NCI-H748 (cell line): ENCODE measurements at regions not wholly inside any gene's neighbourhood (a gene's known extent, or its start where the extent isn't known, plus 50 kb on each side); places are given as distances from the start of the nearest gene placed in this dataset.

ENCODE experiments used
- DNase-seq: peaks from one replicate; lab custom pipeline; 2025; ENCODE audit not compliant: unreplicated experiment; lab: John Stamatoyannopoulos, UW

DNA sequence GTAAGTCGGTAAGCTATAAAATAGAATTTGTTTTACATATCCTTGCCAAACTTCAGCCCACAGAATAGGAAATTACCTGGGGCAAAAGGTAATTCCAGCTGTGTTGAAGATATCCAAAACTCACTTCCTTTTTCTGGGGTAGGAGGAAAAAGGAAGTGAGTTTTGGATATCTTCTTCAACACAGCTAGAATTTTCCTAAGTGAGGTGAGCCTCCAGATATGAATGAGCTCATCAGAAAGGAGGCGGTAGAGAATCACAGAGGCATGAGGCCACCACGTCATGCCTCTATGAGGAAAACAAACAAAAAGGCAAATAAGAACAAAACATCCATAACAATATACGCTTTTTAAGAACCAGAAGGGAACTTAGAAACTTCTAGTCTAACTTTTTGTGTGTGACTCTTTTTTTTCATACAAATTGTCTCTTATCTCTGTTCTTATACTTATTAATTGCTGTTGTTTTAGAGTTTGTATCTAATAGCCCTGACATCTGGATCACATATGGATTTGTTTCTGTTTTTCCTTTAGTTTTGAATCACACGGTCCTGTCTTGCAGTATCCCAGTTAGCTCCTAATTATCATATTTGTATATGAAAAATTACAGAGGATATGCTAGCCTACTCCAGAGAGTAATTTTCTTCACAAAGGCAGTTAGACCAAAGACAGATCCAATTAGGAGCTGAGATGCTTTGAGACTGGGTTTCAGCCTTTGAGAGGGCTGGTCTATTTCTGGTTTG is 104.5 kb downstream of the RBM43 start:
- no peak for DNase-seq

DNA sequence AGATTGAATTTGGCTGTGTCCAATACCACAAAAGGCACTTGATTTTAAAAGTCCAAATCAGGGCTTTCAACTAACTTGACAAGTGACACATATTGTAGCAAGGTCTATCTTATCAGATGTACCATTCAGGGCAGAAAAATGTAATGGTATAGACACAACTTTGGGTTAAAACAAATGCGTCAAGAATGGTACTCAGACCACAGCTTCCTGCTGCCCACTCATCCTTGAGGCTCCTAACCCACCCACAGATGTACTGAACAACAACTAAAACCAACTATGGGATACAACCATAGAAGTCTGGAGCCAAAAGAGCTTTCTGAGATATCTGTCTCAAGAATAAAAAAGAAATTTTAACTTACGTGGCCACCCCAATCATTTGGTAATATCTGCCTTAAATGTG is 105.2 kb downstream of the RBM43 start:
- DNase-seq = no peak

DNA sequence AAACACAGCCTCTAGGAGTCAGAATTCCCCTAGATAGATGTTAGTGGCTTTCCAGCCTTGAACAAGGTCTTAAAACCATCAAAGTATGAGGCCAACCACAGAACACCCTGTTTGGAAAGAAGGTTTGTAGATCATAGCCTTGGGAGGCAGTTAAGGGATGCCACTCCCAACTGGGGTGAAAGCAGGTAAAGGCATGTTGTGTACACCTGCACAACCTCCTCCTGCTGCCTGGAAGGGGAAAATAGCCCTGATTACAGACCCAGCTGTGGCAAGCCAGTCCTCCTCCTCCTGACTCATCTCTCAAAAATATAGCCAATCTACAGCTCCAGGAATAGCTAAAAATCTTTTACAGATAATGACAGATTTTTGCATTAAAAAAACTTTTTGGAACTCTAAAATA is 108.1 kb downstream of the RBM43 start:
- DNase-seq = no peak

DNA sequence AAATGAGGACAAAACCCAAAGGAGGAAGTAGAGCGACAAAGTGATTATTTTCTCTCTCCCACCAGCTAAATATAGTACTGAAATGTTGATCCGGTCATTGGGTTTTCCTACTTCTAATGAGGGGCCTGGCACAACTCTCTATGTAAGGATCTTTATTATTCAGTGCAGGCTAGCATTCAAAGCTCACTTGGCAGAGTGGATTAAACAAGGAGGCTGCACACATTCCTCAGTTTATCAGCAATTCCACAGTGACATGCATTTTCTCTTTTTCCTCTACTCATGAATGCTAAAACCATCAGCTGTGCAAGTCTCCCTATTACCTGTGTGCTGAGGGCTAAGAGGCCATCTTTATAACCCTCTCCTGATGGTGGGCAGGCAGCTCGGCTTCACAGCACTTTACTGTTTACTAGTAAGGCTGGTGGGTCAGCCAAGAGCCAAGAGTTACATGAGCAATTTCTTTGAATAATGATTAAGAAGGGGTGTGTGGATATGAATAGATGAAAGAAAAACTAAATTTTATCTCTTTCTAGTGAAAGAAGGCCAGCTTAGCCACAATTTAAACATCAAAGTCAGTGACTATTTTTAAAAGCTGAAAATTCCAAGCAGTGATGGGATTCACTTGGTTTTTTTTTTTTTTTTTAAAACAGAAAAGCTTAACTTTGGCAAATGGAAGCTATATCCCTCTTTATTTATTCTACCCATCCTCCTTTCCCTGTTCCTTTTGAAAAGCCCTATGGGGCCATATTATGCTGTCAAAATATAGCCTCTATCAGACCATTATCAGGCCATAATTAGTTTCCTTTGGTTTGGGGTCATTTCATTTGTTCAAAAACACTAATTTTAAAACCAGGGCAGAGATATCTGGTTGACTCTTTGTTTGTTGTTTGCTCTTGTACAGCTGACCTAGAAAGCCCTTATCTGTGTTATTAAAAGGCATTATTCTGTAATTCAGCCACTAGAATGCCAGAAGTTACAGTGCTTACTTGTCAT is 111.0 kb downstream of the RBM43 start:
- DNase-seq = peak; percentile 76

DNA sequence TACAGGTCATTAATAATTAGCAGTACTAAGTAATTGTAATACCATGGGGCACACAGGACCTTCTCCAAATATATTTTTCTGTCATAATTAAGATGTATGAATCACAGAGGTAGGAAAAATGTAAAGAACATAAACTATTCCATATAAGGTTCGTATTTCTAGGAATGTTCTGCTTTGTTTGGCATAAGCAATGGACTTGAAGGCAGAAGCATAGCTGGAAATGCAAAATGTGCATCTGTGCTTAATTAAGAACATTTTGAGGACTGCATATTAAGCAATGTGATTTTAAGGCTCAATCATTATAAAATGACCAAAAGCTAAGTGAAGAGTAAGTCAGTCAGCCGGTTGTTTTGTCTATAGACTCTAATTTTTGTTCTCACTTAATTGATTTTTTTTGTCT is 123.2 kb downstream of the RBM43 start:
- no peak for DNase-seq

DNA sequence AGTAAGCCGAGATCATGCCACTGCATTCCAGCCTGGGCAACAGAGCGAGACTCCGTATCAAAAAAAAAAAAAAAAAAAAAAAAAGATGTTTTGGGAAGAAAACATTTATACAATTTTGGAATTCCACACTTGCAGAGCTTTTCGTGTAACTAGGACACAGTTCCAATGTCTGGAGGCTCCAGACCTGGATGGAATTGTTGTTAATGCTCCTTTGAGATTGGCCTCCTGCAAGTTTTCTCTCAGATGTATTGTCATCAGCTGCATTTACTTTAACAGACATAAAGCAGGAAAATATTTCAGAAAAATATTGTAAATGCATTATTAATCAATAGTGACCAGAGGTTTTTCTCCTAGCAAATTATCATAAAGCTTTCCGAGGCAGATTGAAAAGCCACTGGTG is 124.1 kb downstream of the RBM43 start:
- no peak for DNase-seq

DNA sequence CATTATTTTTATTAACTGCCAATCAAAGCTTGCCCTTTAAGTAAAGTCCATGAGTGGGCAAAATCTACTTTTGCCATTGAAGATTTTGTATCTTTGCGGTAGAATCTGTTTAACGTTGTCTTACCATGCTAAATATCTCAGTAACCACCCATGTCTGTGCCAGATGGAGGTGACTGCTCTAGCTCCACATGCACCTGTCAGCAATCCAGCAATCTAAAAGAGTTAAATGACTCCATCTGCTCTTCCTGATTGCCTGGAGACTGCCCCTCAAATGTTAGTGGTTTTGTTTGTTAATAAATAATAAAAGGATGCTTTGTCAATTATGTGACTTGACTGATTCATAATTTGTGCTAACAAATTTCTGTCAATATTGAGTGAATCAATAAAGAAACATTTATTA is 141.7 kb downstream of the RBM43 start:
- peak; percentile 66 for DNase-seq

DNA sequence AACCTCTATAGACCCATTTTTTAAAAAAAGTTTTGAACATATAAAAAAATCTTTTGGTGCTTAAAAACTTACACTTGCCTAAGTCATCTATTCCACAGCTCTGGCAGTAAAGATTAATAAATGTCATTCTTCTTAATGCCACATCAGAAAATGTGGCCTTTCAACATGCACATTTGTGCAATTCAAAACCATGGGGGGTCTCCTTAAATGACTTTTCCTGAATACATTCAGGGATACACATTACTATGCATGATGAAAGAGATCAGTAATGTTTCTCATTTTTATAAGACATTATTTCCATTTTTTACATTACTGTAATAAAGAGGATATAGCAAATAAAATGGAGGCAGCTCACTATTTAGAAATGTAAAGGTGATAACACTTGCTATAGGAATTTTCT is 142.3 kb downstream of the RBM43 start:
- no peak for DNase-seq

DNA sequence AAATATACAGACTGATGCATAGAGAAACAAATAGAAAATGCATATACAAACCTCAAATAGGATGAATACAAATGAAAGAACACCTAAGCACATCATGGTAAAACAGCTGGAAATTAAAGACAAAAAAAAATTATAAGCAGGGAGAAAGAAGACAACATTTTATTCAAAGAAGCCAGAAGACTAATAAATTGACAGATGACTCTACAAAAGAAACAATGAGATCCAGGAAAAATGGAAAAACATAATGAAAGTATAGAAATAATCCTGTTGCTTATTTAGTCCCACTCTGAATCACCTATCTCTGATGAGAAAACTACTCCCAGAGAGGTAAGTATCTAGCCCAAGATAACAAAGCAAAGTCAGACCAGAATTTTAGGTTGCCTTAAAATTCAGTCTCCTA is 143.4 kb downstream of the RBM43 start:
- no peak for DNase-seq

DNA sequence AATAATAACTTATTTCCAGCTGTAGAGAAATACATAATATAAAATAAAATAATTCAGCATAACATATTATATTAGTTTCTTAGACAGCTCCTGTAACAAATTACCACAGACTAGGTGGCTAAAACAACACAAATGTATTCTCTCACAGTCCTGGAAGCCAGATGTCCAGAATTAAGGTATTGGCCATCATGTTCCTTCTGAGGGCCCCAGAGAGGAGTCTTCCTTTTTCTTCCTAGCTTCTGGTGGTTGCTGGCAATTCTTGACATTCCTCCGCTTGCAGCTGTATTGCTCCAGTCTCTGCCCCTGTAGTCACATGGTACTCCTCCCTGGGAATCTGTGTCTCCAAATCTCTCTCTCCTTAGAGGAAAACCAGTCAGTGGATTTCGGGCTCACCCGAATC is 146.8 kb downstream of the RBM43 start:
- DNase-seq = no peak

DNA sequence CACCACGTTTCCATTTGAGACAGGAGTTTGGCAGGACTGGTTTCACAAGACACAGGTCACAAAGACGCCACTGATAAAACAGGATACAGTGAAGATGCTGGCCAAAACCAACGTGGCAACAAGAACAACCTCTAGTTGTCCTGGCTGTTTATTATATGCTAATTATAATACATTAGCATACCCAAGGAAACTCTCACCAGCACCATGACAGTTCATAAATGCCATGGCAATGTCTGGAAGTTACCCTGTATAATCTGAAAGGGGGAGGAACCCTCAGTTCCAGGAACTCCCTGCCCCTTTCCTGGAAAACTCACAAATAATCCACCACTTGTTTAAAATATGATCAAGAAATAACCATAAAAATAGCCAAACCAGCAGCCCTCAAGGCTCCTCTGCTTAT is 148.3 kb downstream of the RBM43 start:
- no peak for DNase-seq

DNA sequence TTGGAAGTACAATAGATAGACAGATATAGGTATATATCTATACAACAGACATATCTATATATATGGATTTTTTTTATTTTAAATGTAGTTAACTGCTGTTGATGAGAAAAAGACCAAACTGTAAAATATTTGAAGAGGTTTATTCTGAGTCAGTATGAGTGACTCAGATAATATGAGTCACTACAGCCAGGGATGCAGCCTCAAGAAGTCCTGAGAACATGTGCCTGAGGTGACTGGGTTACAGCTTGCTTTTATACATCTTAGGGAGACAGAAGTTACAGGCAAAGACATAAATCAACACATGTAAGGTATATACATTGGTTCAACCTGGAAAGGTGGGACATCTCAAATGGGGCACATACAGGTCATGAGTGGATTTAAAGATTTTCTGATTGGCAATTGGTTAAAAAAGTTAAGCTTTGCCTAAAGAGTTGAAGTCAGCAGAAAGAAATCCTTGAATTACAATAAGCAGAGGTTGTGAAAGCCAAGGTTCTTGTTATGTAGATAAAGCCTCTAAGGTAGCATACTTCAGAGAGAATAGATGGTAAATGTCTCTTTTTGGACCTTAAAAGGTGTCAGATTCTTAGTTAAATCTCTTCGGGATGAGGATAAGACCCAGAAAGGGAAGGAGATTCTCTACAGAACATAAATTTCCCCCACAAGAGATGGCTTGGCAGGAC is 149.9 kb downstream of the RBM43 start:
- no peak for DNase-seq

DNA sequence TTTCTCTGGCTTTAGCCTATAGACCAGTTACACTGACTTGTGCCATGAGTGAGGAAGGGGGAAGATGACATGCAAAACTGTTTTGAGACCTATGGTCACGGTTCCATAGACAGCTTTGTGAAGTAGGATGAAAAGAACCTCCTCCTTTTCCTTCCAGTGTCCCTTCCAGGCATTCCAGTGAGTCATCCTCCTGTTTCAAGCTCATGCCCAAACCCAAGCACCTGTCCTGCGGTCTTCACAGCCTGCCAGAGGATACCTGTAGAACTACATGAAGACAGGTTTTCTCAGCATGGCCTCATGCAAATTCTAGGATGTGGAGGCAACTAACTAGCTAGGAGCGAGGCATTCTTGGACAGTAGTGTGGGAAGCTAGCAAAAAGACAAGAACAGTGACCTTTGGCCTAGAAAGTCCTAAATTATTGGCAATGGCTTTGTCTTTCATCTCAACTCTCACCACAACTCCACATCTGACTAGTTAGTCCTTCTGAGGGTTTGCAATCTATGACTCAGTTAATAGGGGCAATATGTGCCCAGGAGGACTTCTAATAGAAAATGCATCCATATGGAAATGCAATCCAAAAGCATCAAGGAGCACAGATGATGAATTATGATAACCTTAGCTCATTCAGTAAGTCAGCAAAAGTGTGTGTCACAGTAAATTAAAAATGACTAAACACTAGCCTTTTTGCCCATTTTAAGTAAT is 154.7 kb downstream of the RBM43 start:
- no peak for DNase-seq

DNA sequence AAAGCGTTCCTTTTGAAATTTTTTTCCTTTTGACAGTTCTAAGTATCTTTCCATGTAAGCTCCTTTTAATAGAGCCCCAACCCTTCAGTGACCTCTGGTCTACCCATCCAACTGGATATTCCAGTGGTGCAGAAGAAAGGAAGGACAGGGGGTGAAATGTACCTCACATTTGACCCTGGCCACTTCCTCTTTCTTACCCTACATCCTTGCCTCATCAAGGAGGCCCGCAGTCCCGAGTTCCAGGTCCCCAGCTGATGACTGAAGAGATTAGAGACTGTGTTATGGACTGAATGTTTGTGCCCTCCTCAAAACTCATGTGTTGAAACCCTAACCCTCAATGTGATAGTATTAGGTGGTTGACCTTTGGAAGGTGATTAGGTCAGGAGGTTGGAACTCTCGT is 158.1 kb downstream of the RBM43 start:
- no peak for DNase-seq

DNA sequence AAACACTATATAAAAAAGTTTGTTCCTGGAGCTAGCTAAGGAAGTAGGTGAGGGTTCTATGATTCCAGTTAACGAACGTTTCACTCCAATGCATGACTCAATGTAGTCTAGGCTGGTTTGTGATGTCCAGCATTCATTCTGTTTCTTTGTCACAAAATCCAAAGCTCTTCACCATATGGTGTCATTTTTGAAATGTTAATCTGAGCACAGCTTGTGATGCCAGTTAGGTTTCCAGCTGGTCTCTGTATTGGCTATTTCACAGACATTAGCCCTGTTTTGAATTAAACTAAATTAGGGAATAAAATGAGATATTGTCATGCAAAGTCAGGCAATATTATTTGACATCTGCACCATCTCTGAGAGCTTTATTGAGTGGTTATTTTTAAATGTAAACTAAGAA is 159.4 kb downstream of the RBM43 start:
- DNase-seq = no peak

DNA sequence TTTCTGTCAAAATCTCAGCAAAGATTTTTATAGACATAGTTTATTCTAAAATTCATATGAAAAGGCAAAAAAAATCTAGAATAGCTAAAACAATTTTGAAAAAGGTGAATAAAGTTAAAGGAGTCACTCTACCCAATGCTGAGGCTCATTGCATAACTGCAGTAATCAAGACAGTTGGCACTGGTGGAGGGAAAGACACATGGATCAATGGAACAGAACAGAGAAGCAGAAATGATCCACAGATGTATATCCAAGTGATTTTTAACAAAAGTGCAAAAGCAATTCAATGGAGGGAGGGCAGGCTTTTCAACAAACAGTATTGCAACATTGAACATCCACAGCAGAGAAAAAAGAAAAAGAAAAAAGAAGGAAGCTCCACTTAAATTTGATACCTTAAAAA is 162.8 kb downstream of the RBM43 start:
- no peak for DNase-seq

DNA sequence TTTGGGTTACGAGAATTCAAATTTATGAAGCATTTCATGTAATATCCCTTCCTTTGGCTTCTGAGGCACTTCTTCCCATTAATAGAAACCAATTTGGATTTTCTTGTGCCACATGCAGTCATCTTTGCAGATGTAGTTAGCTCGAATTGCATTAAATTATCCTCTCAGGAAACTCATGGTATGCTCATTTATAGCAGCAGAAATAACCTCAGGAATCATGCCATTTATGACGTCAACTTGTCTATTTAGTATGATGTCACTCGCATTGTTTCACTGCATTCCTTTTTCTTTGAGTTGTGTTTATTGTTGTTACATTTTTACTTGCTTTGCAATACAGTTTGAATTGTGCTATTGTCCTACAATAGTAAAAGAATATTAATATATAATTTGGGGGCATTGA is 163.8 kb downstream of the RBM43 start:
- no peak for DNase-seq

DNA sequence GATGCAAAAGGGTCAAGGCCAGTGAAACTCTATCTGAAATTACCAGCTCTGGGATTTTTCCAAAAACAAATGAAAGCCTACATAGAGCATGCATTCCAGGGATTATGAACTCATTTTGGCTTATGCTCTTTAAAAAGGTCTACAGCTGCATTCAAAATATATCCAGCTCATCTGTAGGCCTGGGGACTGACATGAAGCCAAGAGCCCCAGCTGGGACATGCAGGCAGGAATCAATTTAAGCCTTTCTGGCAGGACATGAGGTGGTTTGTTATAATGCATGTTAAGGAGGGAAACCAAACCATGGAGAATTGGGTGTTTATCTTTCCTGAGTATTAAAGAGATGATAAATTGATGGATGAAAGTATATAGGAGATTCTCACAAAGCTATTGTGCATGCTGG is 164.5 kb downstream of the RBM43 start:
- no peak for DNase-seq

DNA sequence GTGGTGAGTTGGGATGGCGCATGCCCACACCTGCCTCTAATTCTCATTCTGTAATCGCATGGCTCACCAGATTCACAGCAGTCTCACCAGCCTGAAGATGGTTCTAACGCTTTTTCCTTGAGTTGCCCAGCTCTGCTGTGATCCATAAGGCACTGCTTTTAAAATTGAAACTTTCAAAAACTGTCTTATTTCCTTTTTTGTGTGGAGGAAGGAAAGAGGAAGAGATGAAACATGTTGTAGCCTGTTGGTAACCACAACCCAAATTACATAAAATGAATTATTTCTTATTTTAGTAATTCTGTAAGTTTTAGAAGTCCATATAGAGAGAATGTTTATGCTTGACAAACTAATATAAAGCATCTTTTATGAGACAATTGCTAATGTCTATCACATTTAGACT is 165.4 kb downstream of the RBM43 start:
- no peak for DNase-seq

DNA sequence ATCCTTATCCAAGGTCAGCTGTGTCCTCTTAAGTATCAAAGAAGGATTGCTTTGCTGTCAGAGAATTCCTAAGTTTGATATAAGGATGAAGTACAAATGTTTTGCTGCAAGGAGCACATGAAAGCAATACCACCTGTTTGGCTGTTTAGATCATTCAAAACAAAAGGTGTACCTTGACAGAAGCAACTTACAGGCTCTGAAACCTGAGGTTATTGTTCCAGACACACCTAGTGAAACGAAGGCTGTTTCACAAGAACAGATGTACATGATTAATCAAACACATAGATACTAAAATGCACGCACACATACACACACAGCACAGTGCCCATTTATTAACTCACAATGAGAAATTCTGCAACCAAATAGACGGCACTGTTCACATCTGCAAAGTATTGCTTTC is 166.2 kb downstream of the RBM43 start:
- no peak for DNase-seq

DNA sequence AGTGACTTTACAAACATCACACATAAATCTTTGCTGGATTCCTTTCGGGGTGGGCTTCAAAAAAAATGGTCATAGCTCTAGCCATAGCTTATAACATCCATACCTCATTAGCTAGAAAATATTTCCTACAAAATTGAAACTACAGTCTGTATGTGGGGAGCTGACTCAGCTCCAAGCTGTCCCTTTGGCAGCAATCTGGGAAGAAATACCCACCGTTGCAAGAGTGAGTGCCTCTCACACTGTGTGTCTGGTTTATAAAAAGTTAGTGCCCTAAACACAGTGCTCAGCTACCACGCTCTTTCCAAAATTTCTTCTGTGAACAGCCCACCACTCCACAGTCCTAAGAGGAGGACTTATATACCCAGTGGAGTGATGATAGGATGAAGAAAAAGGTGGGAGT is 170.1 kb downstream of the RBM43 start:
- DNase-seq = no peak
